ENCODE measurements at regions not wholly inside any gene's neighbourhood (a gene's known extent, or its start where the extent isn't known, plus 50 kb on each side); places are given as distances from the start of the nearest gene placed in this dataset.

GRCh38 chr11:69348414-69349235, 54.7 kb downstream of the MYEOV start:
- no peak for DNase-seq

- no peak for DNase-seq
Observed at GRCh38 chr11:69350040-69350439, 56.1 kb downstream of the MYEOV start.

- no peak for DNase-seq
Observed at GRCh38 chr11:69350596-69350995, 56.6 kb downstream of the MYEOV start.

GRCh38 chr11:69351460-69351859, 57.5 kb downstream of the MYEOV start:
- peak; percentile 83 for DNase-seq

- DNase-seq = peak; percentile 16
Observed at GRCh38 chr11:69352166-69352565, 58.2 kb downstream of the MYEOV start.

GRCh38 chr11:69352715-69353319, 58.9 kb downstream of the MYEOV start:
- DNase-seq = peak; percentile 95

- no peak for DNase-seq
Observed at GRCh38 chr11:69353696-69354544, 60.0 kb downstream of the MYEOV start.

- no peak for DNase-seq
Observed at GRCh38 chr11:69354545-69354897, 60.6 kb downstream of the MYEOV start.

- DNase-seq = no peak
Observed at GRCh38 chr11:69355346-69355940, 61.5 kb downstream of the MYEOV start.

GRCh38 chr11:69355959-69356702, 62.2 kb downstream of the MYEOV start:
- DNase-seq = no peak

- no peak for DNase-seq
Observed at GRCh38 chr11:69356703-69357457, 62.9 kb downstream of the MYEOV start.

GRCh38 chr11:69357458-69358397, 63.8 kb downstream of the MYEOV start:
- no peak for DNase-seq

- DNase-seq = no peak
Observed at GRCh38 chr11:69358398-69359020, 64.6 kb downstream of the MYEOV start.

GRCh38 chr11:69359735-69360480, 66.0 kb downstream of the MYEOV start:
- DNase-seq = no peak

GRCh38 chr11:69360606-69361005, 66.7 kb downstream of the MYEOV start:
- DNase-seq = no peak

GRCh38 chr11:69361048-69361447, 67.1 kb downstream of the MYEOV start:
- DNase-seq = no peak

- no peak for DNase-seq
Observed at GRCh38 chr11:69361466-69361865, 67.5 kb downstream of the MYEOV start.

- no peak for DNase-seq
Observed at GRCh38 chr11:69362315-69362714, 68.4 kb downstream of the MYEOV start.

GRCh38 chr11:69364921-69365320, 71.0 kb downstream of the MYEOV start:
- peak; percentile 22 for DNase-seq
